ENCODE measurements at regions not wholly inside any gene's neighbourhood (a gene's known extent, or its start where the extent isn't known, plus 50 kb on each side); places are given as distances from the start of the nearest gene placed in this dataset.
"Not testable (repeated sequence)": the region's sequence is repeated elsewhere in the genome, so short reads cannot be mapped to it uniquely, and the experiment has no call there.

DNA sequence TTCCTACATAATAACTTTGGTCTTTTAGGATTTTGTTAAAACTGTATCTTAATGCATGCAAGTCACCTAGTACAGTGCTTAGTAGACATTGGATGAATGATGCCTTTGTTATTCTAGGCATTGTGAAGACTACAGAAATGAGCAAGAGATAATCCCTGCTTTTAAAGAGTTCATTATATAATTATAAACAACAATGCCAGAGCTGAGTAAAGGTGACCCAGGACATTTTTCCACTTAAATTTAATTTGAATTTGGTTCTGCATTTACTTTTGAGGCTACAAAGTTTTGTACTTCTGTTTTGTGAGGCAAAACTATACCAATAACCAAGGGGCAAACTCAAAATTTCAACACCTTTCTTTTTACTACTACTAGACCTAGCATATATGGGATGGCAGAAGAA is 182.0 kb upstream of the SESN3 start:
- H3K4me3 ChIP-seq (ENCODE audit: low read depth, low read length), result no peak overlapping the region
- TF ChIP-seq, protein P1, sequence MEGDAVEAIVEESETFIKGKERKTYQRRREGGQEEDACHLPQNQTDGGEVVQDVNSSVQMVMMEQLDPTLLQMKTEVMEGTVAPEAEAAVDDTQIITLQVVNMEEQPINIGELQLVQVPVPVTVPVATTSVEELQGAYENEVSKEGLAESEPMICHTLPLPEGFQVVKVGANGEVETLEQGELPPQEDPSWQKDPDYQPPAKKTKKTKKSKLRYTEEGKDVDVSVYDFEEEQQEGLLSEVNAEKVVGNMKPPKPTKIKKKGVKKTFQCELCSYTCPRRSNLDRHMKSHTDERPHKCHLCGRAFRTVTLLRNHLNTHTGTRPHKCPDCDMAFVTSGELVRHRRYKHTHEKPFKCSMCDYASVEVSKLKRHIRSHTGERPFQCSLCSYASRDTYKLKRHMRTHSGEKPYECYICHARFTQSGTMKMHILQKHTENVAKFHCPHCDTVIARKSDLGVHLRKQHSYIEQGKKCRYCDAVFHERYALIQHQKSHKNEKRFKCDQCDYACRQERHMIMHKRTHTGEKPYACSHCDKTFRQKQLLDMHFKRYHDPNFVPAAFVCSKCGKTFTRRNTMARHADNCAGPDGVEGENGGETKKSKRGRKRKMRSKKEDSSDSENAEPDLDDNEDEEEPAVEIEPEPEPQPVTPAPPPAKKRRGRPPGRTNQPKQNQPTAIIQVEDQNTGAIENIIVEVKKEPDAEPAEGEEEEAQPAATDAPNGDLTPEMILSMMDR (IDR thresholded peaks at IDR 0.05; ENCODE audit: insufficient read depth, low read depth, low read length), result no peak
- no peak for DNase-seq (ENCODE audit: low read depth)

DNA sequence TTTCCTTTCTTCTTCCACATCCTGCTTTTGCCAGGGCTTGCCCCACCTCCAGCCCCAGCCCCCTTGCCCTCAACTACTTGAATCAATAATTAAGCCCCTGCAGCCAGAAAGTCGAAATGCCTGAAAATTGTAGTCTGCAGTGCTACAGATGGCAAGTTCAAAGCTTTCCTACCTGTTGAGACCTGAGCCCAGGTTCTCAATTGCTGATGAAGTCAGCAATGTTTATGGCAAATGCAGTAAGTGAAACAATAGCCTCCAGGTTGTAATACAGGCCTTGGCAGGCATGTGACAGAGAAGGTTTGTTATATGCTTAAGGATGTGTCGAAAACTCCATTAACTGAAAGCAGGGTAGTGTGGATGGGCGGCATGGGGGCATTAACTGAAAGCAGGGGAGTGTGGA is 181.1 kb upstream of the SESN3 start:
- no peak for DNase-seq (ENCODE audit: low read depth)
- no peak overlapping the region for H3K4me3 ChIP-seq (ENCODE audit: low read depth, low read length)

DNA sequence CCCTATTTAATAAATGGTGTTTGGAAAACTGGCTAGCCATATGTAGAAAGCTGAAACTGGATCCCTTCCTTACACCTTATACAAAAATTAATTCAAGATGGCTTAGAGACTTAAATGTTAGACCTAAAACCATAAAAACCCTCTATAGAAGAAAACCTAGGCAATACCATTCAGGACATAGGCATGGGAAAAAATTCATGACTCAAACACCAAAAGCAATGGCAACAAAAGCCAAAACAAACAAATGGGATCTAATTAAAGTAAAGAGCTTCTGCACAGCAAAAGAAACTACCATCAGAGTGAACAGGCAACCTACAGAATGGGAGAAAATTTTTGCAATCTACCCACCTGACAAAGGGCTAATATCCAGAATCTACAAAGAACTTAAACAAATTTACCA is 179.7 kb upstream of the SESN3 start:
- not testable (repeated sequence) for DNase-seq (ENCODE audit: low read depth); H3K4me3 ChIP-seq (ENCODE audit: low read depth, low read length)

More for the DNA sequence above, 181.1 kb upstream of the SESN3 start:
- TF ChIP-seq, protein P1 (IDR thresholded peaks at IDR 0.05; ENCODE audit: insufficient read depth, low read depth, low read length), result no peak

DNA sequence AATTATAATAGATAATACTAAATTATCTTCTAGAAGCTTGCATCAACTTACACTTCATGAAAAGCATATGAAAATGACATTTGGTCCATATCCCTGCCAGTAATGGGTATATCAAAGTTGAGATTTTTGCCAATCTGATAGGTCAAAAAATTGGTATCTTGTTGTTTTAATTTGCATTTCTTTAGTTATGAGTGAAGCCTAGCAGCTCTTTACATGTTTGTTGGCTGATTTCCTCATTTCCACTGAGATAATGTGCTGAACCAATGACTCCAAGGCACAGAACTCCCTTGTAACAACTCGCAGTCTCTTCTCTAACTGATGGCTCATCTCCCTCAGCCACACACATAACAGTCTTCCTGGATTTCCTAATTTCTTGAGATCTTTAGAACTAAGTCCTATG is 175.3 kb upstream of the SESN3 start:
- TF ChIP-seq, protein P1 (IDR thresholded peaks at IDR 0.05; ENCODE audit: insufficient read depth, low read depth, low read length), result no peak
- H3K4me3 ChIP-seq (ENCODE audit: low read depth, low read length), result no peak overlapping the region

DNA sequence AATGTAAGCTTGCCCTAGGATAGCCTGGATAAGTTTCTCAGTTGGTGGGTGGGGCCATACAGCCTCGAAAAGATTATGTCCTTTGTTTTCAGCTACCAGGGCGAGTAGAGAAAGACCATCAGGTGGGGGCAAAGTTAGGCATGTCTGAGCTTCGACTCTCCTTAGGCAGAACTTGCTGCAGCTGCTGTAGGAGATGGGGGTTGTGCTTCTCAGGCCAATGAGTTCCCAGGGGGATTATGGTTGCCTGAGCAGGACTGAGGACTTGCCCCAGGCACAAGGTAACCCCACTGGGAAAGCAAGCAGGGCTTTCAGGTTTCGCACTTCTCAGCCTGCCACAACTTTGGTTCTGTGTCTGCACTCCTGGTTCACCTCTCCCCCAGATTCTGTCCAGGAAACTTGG is 173.4 kb upstream of the SESN3 start:
- TF ChIP-seq, protein P1 (IDR thresholded peaks at IDR 0.05; ENCODE audit: insufficient read depth, low read depth, low read length), result no peak
- no peak for DNase-seq (ENCODE audit: low read depth)
- no peak overlapping the region for H3K4me3 ChIP-seq (ENCODE audit: low read depth, low read length)

More for the DNA sequence above, 175.3 kb upstream of the SESN3 start:
- no peak for DNase-seq (ENCODE audit: low read depth)

DNA sequence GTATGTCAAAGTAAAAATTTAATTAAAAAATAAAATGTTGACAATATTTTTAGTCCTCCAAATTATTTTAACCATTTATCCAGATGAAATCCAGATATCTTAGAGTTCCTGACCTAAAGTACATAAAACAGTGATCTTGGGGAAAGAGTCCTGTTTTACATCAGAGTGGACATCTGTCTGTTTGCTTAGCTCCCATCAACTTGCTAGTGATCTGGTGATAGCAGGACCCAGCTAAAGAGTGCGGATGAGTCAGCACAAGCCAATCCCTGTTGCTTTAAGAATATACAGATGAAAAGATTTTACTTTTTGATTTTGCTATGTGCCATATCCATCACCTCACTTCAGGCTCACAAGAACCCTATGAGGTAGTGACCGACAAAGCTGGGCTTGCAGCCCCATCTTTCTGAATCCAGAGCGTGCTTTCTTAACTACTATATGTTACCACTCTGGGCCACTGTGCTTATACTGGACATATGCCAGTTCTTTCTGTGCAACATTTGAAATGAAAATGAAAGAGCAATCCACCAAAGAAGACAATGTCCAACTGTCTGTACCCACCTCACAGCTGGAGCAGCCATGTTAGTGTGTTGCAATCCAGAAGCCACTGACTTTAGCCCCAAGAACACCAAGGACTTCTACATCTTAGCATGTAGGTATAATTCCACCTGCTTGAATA is 167.6 kb upstream of the SESN3 start:
- DNase-seq (ENCODE audit: low read depth), result no peak
- no peak overlapping the region for H3K4me3 ChIP-seq (ENCODE audit: low read depth, low read length)
- TF ChIP-seq, protein P1 (IDR thresholded peaks at IDR 0.05; ENCODE audit: insufficient read depth, low read depth, low read length), result no peak

DNA sequence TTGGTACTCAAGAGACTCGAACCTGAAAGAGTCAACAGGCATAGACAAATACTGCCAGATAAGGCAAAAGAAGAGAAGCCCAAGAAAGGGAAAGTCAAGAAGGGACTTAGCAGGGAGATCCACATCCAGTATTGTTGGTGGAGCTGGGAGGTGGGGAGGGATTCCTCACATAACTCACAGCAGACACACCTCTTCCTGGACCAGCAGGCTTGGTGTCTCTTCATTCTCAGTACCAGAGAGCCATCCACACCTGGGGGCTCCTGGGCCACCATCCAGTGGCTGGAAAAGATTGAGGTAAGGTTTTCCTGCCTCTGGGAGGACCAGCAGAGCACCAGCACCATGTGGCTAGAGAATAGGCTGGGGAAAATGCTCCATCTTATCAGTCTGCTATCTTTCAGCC is 161.6 kb upstream of the SESN3 start:
- TF ChIP-seq, protein P1 (IDR thresholded peaks at IDR 0.05; ENCODE audit: insufficient read depth, low read depth, low read length), result no peak
- no peak overlapping the region for H3K4me3 ChIP-seq (ENCODE audit: low read depth, low read length)
- DNase-seq (ENCODE audit: low read depth), result no peak

Data from fibroblast of villous mesenchyme (primary cell).